Psoas muscle (tissue), 7 donors: ENCODE measurements at regions not wholly inside any gene's neighbourhood (a gene's known extent, or its start where the extent isn't known, plus 50 kb on each side); places are given as distances from the start of the nearest gene placed in this dataset.

Source experiments
- ATAC-seq, 4 donors: fragments of 200-7000 bp; cut with Tn5 transposase; one replicate each; pipeline ENCODE4 v1.9.1; 2020; ENCODE audit warnings: moderate library complexity in 3 of 4, mild to moderate bottlenecking in 2 of 4
- DNase-seq, 2 donors: peaks; one replicate each; pipeline ENCODE4 v3.0.0-alpha.2; 2020
- H3K27ac ChIP-seq: fragments of 200-600 bp; one replicate; pipeline ENCODE4 v1.8.0; 2022
- H3K27me3 ChIP-seq, 3 donors: fragments of 200-600 bp in 1 of 3; one replicate each; pipeline versions ENCODE4 v1.6.1 to v1.8.0; 2013 to 2022; ENCODE audit warnings: low read length in 2 of 3, mild to moderate bottlenecking in 2 of 3, moderate library complexity in 1 of 3; ENCODE audit not compliant: insufficient read depth in 3 of 3
- H3K36me3 ChIP-seq, 2 donors: fragments of 200-600 bp in 1 of 2; one replicate each; pipeline versions ENCODE4 v1.6.1 to v1.8.0; 2013 to 2022; ENCODE audit warnings: low read depth in 1 of 2, mild to moderate bottlenecking in 1 of 2, moderate library complexity in 1 of 2; ENCODE audit not compliant: insufficient read depth in 1 of 2
- H3K4me1 ChIP-seq: fragments of 200-600 bp; one replicate; pipeline ENCODE4 v1.8.0; 2022
- H3K4me3 ChIP-seq: fragments of 200-600 bp; one replicate; pipeline ENCODE4 v1.8.0; 2022; ENCODE audit warnings: mild to moderate bottlenecking
- H3K9me3 ChIP-seq: fragments of 200-600 bp; one replicate; pipeline ENCODE4 v1.8.0; 2022
- WGBS, 3 donors: extraction: QIAGEN DNeasy Blood & Tissue Kit; methylation state at CpG; one replicate each; pipeline versions ENCODE4 v1.1.6 to v1.1.7; 2013; 5-methylcytosine and 5-hydroxymethylcytosine counted together
- intact Hi-C, 2 donors: fragments of 100-400 bp; cut with DNase I; formaldehyde crosslinking; loops; one replicate each; pipeline versions ENCODE4 v1.11.0 to v1.14.2; 2022
- TF ChIP-seq, protein P1 (sequence below): fragments of 200-600 bp; IDR thresholded peaks from one replicate; pipeline ENCODE4 v1.8.0; 2022; ENCODE audit warnings: antibody characterized with exemption
- donor health status: healthy with polysubstance abuse.
- donor health status: DM: no; HTN: no; CAD: no; lungs with moderate emphysema.
- donor health status: Bipolar disorder and iron deficiency.
- donor health status: healthy.
- donor health status: DM: yes; HTN: yes; CAD: no.
- donor health status: DM: no; HTN: no; CAD: no.
- donor health status: DM: yes; HTN: yes; CAD: no.

DNA sequence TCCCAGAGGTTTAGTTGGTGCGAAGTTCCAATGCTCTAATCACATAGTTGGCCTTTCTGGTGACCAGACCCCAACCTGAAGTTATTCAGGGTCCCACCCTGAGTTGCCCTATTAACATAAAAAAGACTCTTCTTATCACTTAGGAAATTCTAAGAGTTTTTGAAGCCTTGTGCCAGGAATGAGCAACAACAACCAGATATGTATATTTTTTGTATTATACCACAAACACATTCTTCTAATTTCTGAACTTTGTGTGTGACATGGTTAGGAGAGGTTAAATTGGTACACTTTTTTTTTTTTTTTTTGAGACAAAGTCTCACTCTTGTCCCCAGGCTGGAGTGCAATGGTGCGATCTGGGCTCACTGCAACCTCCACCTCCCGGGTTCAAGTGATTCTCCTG is 320.4 kb upstream of the PDE3A start:
- no peaks in the 10 kb centered on the region for H3K36me3 ChIP-seq
- H3K27ac ChIP-seq = no peak overlapping the region
- TF ChIP-seq, protein P1, sequence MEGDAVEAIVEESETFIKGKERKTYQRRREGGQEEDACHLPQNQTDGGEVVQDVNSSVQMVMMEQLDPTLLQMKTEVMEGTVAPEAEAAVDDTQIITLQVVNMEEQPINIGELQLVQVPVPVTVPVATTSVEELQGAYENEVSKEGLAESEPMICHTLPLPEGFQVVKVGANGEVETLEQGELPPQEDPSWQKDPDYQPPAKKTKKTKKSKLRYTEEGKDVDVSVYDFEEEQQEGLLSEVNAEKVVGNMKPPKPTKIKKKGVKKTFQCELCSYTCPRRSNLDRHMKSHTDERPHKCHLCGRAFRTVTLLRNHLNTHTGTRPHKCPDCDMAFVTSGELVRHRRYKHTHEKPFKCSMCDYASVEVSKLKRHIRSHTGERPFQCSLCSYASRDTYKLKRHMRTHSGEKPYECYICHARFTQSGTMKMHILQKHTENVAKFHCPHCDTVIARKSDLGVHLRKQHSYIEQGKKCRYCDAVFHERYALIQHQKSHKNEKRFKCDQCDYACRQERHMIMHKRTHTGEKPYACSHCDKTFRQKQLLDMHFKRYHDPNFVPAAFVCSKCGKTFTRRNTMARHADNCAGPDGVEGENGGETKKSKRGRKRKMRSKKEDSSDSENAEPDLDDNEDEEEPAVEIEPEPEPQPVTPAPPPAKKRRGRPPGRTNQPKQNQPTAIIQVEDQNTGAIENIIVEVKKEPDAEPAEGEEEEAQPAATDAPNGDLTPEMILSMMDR = no peak
- H3K4me1 ChIP-seq = no peaks in the 10 kb centered on the region
- DNase-seq (no peak), ATAC-seq (no peak)
- 89 to 96% (median 89%) methylated on average over 3 of the region's 3 CpGs for WGBS, 3 donors
- H3K9me3 ChIP-seq = no peaks in the 10 kb centered on the region
- no peaks in the 10 kb centered on the region for H3K27me3 ChIP-seq
- H3K4me3 ChIP-seq = no peak overlapping the region
- intact Hi-C loops = no loop called here

DNA sequence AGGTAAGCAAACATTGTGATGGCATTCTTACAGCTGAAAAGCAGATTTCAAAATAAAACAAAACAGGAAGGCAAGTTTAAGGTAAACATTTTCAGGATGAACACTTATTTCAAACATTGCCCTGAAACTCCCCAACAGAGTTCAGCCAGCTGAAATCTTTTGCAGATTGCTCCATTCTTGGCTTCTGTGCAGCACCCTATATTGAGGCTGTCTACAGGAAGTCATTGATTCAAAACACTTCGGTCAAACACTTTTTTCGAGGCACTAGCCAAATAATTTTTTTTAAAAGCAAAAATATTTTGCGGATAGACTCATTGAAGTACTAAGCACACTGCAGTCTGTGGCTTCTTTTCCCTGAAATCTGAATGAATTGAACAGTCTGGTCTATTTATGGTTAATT is 318.1 kb upstream of the PDE3A start:
- Histone ChIP-seq H3K4me3 (no peak overlapping the region), H3K27ac (no peak overlapping the region), H3K4me1 (no peaks in the 10 kb centered on the region), H3K9me3 (no peaks in the 10 kb centered on the region), H3K36me3 (no peaks in the 10 kb centered on the region), H3K27me3 (no peaks in the 10 kb centered on the region)
- DNase-seq = no peak
- intact Hi-C loops = no loop called here
- TF ChIP-seq, protein P1 = no peak
- 28 to 38% (median 34%) methylated on average over 3 of the region's 3 CpGs for WGBS, 3 donors
- no peak for ATAC-seq

DNA sequence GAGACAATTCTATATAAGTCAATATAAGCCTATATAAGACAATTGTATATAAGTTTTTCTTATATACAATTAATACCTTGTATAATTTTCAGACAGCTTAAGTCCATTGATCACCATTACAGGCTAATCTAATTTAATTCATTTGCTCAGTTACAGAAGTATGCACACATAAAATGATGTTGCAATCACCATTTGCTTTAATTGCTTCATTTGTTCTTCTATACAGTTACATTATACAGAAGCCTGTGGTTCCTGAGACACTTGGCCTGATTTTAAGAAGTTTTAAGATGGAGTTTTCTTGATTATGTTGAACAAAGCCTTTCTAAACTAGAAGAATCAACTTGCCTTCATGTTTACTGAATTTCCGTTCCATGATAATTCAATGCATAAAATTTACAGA is 314.6 kb upstream of the PDE3A start:
- no peaks in the 10 kb centered on the region for H3K36me3 ChIP-seq
- H3K27me3 ChIP-seq = no peaks in the 10 kb centered on the region
- DNase-seq = no peak
- intact Hi-C loops = no loop called here
- no peaks in the 10 kb centered on the region for H3K4me1 ChIP-seq
- H3K9me3 ChIP-seq = no peaks in the 10 kb centered on the region
- TF ChIP-seq, protein P1 = no peak
- no peak for ATAC-seq
- WGBS, 3 donors = 90 to 98% (median 92%) methylated on average over 1 of the region's 1 CpG
- H3K27ac ChIP-seq = no peak overlapping the region
- H3K4me3 ChIP-seq = no peak overlapping the region

DNA sequence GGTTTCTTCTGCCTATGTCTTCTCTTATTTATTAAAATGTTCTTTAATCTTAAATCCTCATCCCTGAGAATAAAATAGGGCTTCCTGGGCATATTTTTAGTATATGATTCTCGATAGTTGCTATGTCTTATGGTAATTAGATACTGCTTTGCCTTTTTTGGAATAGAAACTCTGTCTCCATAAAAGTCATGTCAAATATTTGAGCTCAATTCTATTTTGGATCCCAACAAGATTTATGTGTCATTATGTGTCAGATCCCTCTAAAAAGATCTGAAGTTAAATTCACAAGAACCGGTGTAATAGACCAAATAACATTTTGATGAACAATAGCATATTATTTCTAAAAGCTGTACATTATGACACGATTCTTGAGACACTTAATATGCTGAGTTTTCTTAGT is 312.5 kb upstream of the PDE3A start:
- no peak for ATAC-seq
- Histone ChIP-seq H3K36me3 (no peaks in the 10 kb centered on the region), H3K27ac (no peak overlapping the region), H3K4me3 (no peak overlapping the region), H3K9me3 (no peaks in the 10 kb centered on the region), H3K4me1 (no peaks in the 10 kb centered on the region), H3K27me3 (no peaks in the 10 kb centered on the region)
- TF ChIP-seq, protein P1 = no peak
- 47 to 49% (median 49%) methylated on average over 3 of the region's 3 CpGs for WGBS, 3 donors
- no peak for DNase-seq
- intact Hi-C loops = no loop called here

DNA sequence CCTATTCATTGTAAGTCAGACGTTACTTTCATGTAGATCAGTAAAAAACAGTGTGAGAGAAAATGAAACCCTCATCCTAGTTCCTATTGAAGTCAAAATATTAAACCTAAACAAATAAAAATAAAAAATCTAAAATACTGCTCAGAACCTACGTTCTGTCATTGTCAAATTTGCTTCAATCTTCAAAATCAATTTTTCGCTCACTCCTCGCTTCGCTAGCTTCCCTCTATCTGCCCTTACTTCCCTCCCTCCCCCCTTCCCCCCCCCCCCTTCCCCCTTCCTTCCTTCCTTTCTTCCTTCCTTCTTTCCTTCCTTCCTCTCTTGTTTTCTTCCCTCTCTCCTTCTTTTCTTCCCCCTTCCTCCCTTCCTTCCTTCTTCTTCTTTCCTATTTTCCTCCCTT is 310.9 kb upstream of the PDE3A start:
- Histone ChIP-seq H3K27ac (no peak overlapping the region), H3K36me3 (no peaks in the 10 kb centered on the region), H3K9me3 (no peaks in the 10 kb centered on the region), H3K27me3 (no peaks in the 10 kb centered on the region), H3K4me3 (no peak overlapping the region), H3K4me1 (no peaks in the 10 kb centered on the region)
- DNase-seq (no peak), ATAC-seq (no peak)
- TF ChIP-seq, protein P1 = no peak
- WGBS, 3 donors = 73 to 74% (median 73%) methylated on average over 5 of the region's 5 CpGs
- intact Hi-C loops = no loop called here
